ENCODE measurements at regions not wholly inside any gene's neighbourhood (a gene's known extent, or its start where the extent isn't known, plus 50 kb on each side); places are given as distances from the start of the nearest gene placed in this dataset.

GRCh38 chr11:93942176-93942575, 79.0 kb upstream of the HEPHL1 start (continued):
- TF ChIP-seq PRDM15 (CRISPR knock-in tag; IDR thresholded peaks at IDR 0.05) (no peak), TCF12 (IDR thresholded peaks at IDR 0.05; ENCODE audit: low read depth, low read length) (no peak), NR2C1 (IDR thresholded peaks at IDR 0.05) (no peak)

- 44% methylated on average over 2 of the region's 2 CpGs for WGBS (ENCODE audit: insufficient coverage, insufficient replicate concordance, low lambda C conversion rate, missing lambda C conversion rate)
- TF ChIP-seq TAF1 (IDR thresholded peaks at IDR 0.05; ENCODE audit: borderline replicate concordance, low read depth, low read length) (no peak), EP300 (IDR thresholded peaks at IDR 0.05; ENCODE audit: borderline replicate concordance in 1 of 2, control insufficient read depth in 1 of 2, low read depth in 2 of 2, low read length in 2 of 2) (no peak), WRNIP1 (IDR thresholded peaks at IDR 0.05; ENCODE audit: borderline replicate concordance, low read depth, low read length) (no peak)
- H3K79me2 ChIP-seq (ENCODE audit: control insufficient read depth, insufficient read depth, low read length), result no peaks in the 10 kb centered on the region
- in situ Hi-C loops (cut with MboI), result no loop called here
- H4K20me1 ChIP-seq (ENCODE audit: control insufficient read depth, insufficient read depth), result no peaks in the 10 kb centered on the region
- no TSS peak for BruUV-seq (replicated peaks)
- no peaks in the 10 kb centered on the region for H3K36me3 ChIP-seq (ENCODE audit: control insufficient read depth in 2 of 2, insufficient read depth in 2 of 2, low read length in 1 of 2)
- no peak for ATAC-seq
- RAD21 ChIA-PET (ENCODE audit: unreplicated experiment), result no interaction called here
- intact Hi-C loops (cut with micrococcal nuclease; ENCODE audit: unreplicated experiment), result no loop called here
- H3K9ac ChIP-seq (ENCODE audit: control insufficient read depth, insufficient read depth, low read length), result no peak overlapping the region
- SMC1A ChIA-PET (ENCODE audit: uncharacterized antibody, unreplicated experiment), result no interaction called here
- H3K27me3 ChIP-seq (replicated peaks in 1 of 2; ENCODE audit: control insufficient read depth in 2 of 2, insufficient read depth in 2 of 2, low read length in 1 of 2), result no peaks in the 10 kb centered on the region
- H3K4me2 ChIP-seq (ENCODE audit: control insufficient read depth, insufficient read depth), result no peak overlapping the region
- no peaks in the 10 kb centered on the region for H3K4me1 ChIP-seq (ENCODE audit: control insufficient read depth, insufficient read depth, low read length)
- DNase-seq (ENCODE audit: low read depth, low spot score), result no peak
- H2AFZ ChIP-seq (ENCODE audit: control insufficient read depth, low read depth, low read length), result no peak overlapping the region
- POLR2A ChIA-PET, result no interaction called here
- no peak overlapping the region for H3K4me3 ChIP-seq
- no peak for FAIRE-seq
- H3K27ac ChIP-seq (ENCODE audit: control insufficient read depth, insufficient read depth), result no peak overlapping the region
- H3K9me3 ChIP-seq (replicated peaks; ENCODE audit: control insufficient read depth, insufficient read depth, low read length), result no peaks in the 10 kb centered on the region
- CTCF ChIA-PET, result no interaction called here
These were observed 75.6 kb upstream of the HEPHL1 start for GRCh38 chr11:93945596-93945995.

Data from GM12878 (cell line).